COLO668 (cell line): ENCODE measurements at regions not wholly inside any gene's neighbourhood (a gene's known extent, or its start where the extent isn't known, plus 50 kb on each side); places are given as distances from the start of the nearest gene placed in this dataset.

Source experiments
- DNase-seq: peaks from one replicate; lab custom pipeline; 2025; ENCODE audit not compliant: unreplicated experiment; lab: John Stamatoyannopoulos, UW

GRCh38 chr4:169815606-169816005 is 57.9 kb upstream of the HPF1 start:
- DNase-seq, result no peak

DNA sequence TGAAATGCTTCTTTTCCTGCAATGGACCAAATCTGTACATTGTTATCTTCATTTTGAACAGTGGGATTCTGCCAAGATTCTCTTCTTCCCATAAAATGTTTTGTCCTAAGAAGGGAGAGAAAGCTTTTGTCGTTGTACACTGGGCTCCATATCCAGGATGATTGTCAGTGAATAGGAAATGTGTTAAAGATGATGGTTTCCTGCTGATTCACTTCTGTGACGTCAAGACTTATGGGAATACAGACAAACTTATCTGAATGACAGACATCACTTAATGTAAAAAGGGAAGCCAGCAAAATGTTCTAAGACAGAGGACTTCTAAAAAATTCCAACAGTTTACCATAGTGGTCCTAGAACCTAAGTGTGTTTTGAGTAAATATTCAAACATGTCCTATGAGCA is 53.7 kb upstream of the HPF1 start:
- no peak for DNase-seq

- peak; percentile 45 for DNase-seq
Measured at GRCh38 chr4:169810325-169811323, 52.9 kb upstream of the HPF1 start.

DNA sequence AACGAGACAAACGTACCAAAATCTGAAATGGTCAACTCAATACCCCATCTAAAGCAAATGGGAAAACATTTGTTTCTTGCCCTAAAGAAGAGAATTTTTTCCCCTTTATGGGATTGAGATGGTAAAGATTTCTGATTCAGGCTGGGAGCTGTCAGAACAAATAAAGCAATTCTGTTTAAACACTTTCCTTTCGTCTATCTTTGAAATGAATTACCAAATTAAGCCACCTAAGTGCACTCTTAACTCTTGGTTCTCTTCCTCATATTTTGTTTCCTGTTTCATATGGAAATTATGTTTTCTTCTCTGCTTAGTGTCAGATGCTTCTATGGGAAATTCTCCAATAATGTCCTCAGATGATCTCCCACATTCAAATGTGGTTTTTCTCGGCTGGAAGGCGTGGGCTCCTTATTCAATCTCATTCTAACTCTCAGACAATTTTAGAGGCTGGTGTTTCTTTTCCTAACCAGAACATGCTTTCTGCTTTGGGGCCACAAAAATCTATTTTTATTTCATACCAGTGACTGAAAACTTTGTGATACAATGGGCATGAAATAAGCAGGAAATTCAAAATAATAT is 50.3 kb upstream of the HPF1 start:
- no peak for DNase-seq
